ENCODE measurements at regions not wholly inside any gene's neighbourhood (a gene's known extent, or its start where the extent isn't known, plus 50 kb on each side); places are given as distances from the start of the nearest gene placed in this dataset.

GRCh38 chr6:76683985-76684384 is 611.5 kb upstream of the IMPG1 start:
- no peak overlapping the region for H3K4me3 ChIP-seq (replicated peaks in 1 of 3; ENCODE audit: insufficient read depth in 1 of 3, low read depth in 2 of 3, low read length in 3 of 3)
- no peak overlapping the region for H2AFZ ChIP-seq (ENCODE audit: low read length)
- POLR2A ChIA-PET: no interaction called here
- H3K36me3 ChIP-seq (replicated peaks in 1 of 2; ENCODE audit: control insufficient read depth in 1 of 2, insufficient read depth in 2 of 2, low read length in 2 of 2): no peaks in the 10 kb centered on the region
- BruUV-seq (replicated peaks): no TSS peak
- CTCF ChIA-PET (ENCODE audit: low intra/inter-chr PET ratio, low total read pairs): interaction anchor here (1.6 kb wide), 1 partner anchor 177 kb away, joined by 4 read pairs; no protein-coding TSS in a partner anchor
- intact Hi-C loops (cut with micrococcal nuclease; ENCODE audit: unreplicated experiment) (loop anchor here (2.0 to 10.0 kb wide), 2 partner anchors 177 to 749 kb away; no protein-coding TSS in a partner anchor), in situ Hi-C loops (cut with HindIII; ENCODE audit: extremely low pct_ligation_motif_present, low pct_unique_long_range_greater_than_20kb) (loop anchor here (25.0 kb wide), 1 partner anchor 178 kb away; no protein-coding TSS in a partner anchor)
- no peaks in the 10 kb centered on the region; a peak in 1 of 5 replicates for H3K27me3 ChIP-seq (ENCODE audit: control insufficient read depth in 1 of 2, insufficient read depth in 2 of 2, low read length in 2 of 2)
- no peaks in the 10 kb centered on the region for H3K79me2 ChIP-seq (ENCODE audit: insufficient read depth, low read length)
- no peak overlapping the region for H3K9ac ChIP-seq (ENCODE audit: insufficient read depth, low read depth, low read length)
- WGBS (ENCODE audit: low lambda C conversion rate): 0% methylated on average over 1 of the region's 2 CpGs
- no peak for FAIRE-seq
- no peak for ATAC-seq
- H3K9me3 ChIP-seq (ENCODE audit: low read length): no peaks in the 10 kb centered on the region
- no peak for DNase-seq (ENCODE audit: low spot score)
- H4K20me1 ChIP-seq (ENCODE audit: insufficient read depth, low read length): no peaks in the 10 kb centered on the region
- no peak for TF ChIP-seq KMT2B (CRISPR knock-in tag; IDR thresholded peaks at IDR 0.05)
- TF ChIP-seq ZNF776 (CRISPR knock-in tag; IDR thresholded peaks at IDR 0.05): no peak
- no peak for TF ChIP-seq ZNF230 (CRISPR knock-in tag; IDR thresholded peaks at IDR 0.05)
- no peak for TF ChIP-seq ZNF792 (CRISPR knock-in tag; IDR thresholded peaks at IDR 0.05)
- no peak for TF ChIP-seq ZNF263 (CRISPR knock-in tag; IDR thresholded peaks at IDR 0.05)
- no peak for TF ChIP-seq MIER3 (CRISPR knock-in tag; IDR thresholded peaks at IDR 0.05; ENCODE audit: borderline replicate concordance)
- no peak for TF ChIP-seq FOXJ3 (CRISPR knock-in tag; IDR thresholded peaks at IDR 0.05; ENCODE audit: borderline replicate concordance)
- TF ChIP-seq SAP130 (CRISPR knock-in tag; IDR thresholded peaks at IDR 0.05; ENCODE audit: low read depth): no peak
- no peak for TF ChIP-seq ZC3H4 (CRISPR knock-in tag; IDR thresholded peaks at IDR 0.05; ENCODE audit: borderline replicate concordance)
- no peak for TF ChIP-seq SOX5 (CRISPR knock-in tag; IDR thresholded peaks at IDR 0.05; ENCODE audit: borderline replicate concordance)
- no peak for TF ChIP-seq ZNF564 (CRISPR knock-in tag; IDR thresholded peaks at IDR 0.05)
- TF ChIP-seq EED (CRISPR knock-in tag; IDR thresholded peaks at IDR 0.05): no peak
- TF ChIP-seq DMAP1 (CRISPR knock-in tag; IDR thresholded peaks at IDR 0.05): no peak
- no peak for TF ChIP-seq MXD1 (CRISPR knock-in tag; IDR thresholded peaks at IDR 0.05)
- H3K4me1 ChIP-seq (ENCODE audit: insufficient read depth, low read length): no peaks in the 10 kb centered on the region
- no peak overlapping the region for H3K4me2 ChIP-seq (ENCODE audit: low read depth, low read length)
- H3K27ac ChIP-seq (ENCODE audit: extremely low read length, insufficient read depth, low read length): no peak overlapping the region

Measured in HepG2 (cell line).